Right lung (tissue), 2 donors: ENCODE measurements at regions not wholly inside any gene's neighbourhood (a gene's known extent, or its start where the extent isn't known, plus 50 kb on each side); places are given as distances from the start of the nearest gene placed in this dataset.

Experiments used
- DNase-seq, 2 donors: peaks; one replicate each; pipeline ENCODE4 v3.0.0-alpha.2; 2013

- no peak for DNase-seq
Measured at GRCh38 chr5:158301186-158301585, 442.2 kb upstream of the CLINT1 start.

GRCh38 chr5:158300256-158300655, 441.3 kb upstream of the CLINT1 start:
- no peak for DNase-seq

- no peak for DNase-seq
Measured at GRCh38 chr5:158297002-158297527, 438.1 kb upstream of the CLINT1 start.

- DNase-seq = no peak
Measured at GRCh38 chr5:158294701-158295100, 435.8 kb upstream of the CLINT1 start.

- DNase-seq = no peak
Measured at GRCh38 chr5:158292981-158293380, 434.0 kb upstream of the CLINT1 start.

- DNase-seq = no peak
Measured at GRCh38 chr5:158289967-158290366, 431.0 kb upstream of the CLINT1 start.

- DNase-seq = no peak
Measured at GRCh38 chr5:158288272-158288657, 429.3 kb upstream of the CLINT1 start.

GRCh38 chr5:158287643-158288271, 428.8 kb upstream of the CLINT1 start:
- DNase-seq = peak in 1 of 2 donors; percentile 9

GRCh38 chr5:158286827-158287226, 427.9 kb upstream of the CLINT1 start:
- DNase-seq = no peak

- no peak for DNase-seq
Measured at GRCh38 chr5:158285698-158286097, 426.8 kb upstream of the CLINT1 start.

- DNase-seq = no peak
Measured at GRCh38 chr5:158284242-158284641, 425.3 kb upstream of the CLINT1 start.

GRCh38 chr5:158283397-158283796, 424.5 kb upstream of the CLINT1 start:
- DNase-seq = no peak

- DNase-seq = no peak
Measured at GRCh38 chr5:158278216-158278925, 419.4 kb upstream of the CLINT1 start.

- DNase-seq = no peak
Measured at GRCh38 chr5:158277276-158277675, 418.3 kb upstream of the CLINT1 start.

- DNase-seq = no peak
Measured at GRCh38 chr5:158276692-158277091, 417.7 kb upstream of the CLINT1 start.

GRCh38 chr5:158275511-158275910, 416.6 kb upstream of the CLINT1 start:
- DNase-seq = no peak

GRCh38 chr5:158273035-158273434, 414.1 kb upstream of the CLINT1 start:
- DNase-seq = no peak

- no peak for DNase-seq
Measured at GRCh38 chr5:158272409-158272808, 413.5 kb upstream of the CLINT1 start.

GRCh38 chr5:158270996-158271554, 412.1 kb upstream of the CLINT1 start:
- no peak for DNase-seq

GRCh38 chr5:158268286-158268685, 409.3 kb upstream of the CLINT1 start:
- no peak for DNase-seq

- no peak for DNase-seq
Measured at GRCh38 chr5:158267228-158267627, 408.3 kb upstream of the CLINT1 start.

- DNase-seq = no peak
Measured at GRCh38 chr5:158265931-158266700, 407.2 kb upstream of the CLINT1 start.
